CD4-positive, alpha-beta T cell (primary cell): ENCODE measurements at regions not wholly inside any gene's neighbourhood (a gene's known extent, or its start where the extent isn't known, plus 50 kb on each side); places are given as distances from the start of the nearest gene placed in this dataset.

ENCODE experiments used
- ATAC-seq: fragments of 200-7000 bp; cut with Tn5 transposase; one replicate; pipeline ENCODE4 v1.10.0; 2022; ENCODE audit warnings: mild to moderate bottlenecking; ENCODE audit not compliant: poor library complexity
- CTCF ChIA-PET: fragments of 350-600 bp; sonication (Branson Sonifier 250); formaldehyde crosslinking; loops from one replicate; lab custom pipeline; 2021; ENCODE audit warnings: antibody characterized with exemption, inconsistent platforms; lab: Charles Lee
- POLR2A ChIA-PET: fragments of 350-600 bp; sonication (Branson Sonifier 250); formaldehyde crosslinking; loops from one replicate; lab custom pipeline; 2021; ENCODE audit warnings: antibody characterized with exemption, inconsistent platforms; lab: Charles Lee
- DNase-seq, 14 experiments: peaks; one replicate each; pipeline ENCODE4 v3.0.0-alpha.2; 2013 to 2020; ENCODE audit warnings: mixed read lengths in 2 of 14
- H3K27ac ChIP-seq, 2 donors: one replicate each; pipeline versions ENCODE4 v1.5.1 to v1.7.0; 2013; ENCODE audit warnings: low read length in 2 of 2, low read depth in 1 of 2, mild to moderate bottlenecking in 1 of 2
- H3K27me3 ChIP-seq, 2 experiments: 1 replicate in 1 of 2; 2 replicates in 1 of 2; pipeline versions ENCODE4 v1.6.1 to v1.7.0; 2013; ENCODE audit warnings: low read length in 2 of 2, control low read depth in 1 of 2, mild to moderate bottlenecking in 1 of 2, moderate library complexity in 1 of 2; ENCODE audit not compliant: insufficient read depth in 2 of 2, control insufficient read depth in 1 of 2
- H3K36me3 ChIP-seq: one replicate; pipeline ENCODE4 v1.6.1; 2013; ENCODE audit warnings: low read length, control low read depth; ENCODE audit not compliant: insufficient read depth
- H3K4me1 ChIP-seq: one replicate; pipeline ENCODE4 v1.6.1; 2013; ENCODE audit warnings: low read length, control low read depth; ENCODE audit not compliant: insufficient read depth
- H3K4me3 ChIP-seq: one replicate; pipeline ENCODE4 v1.5.1; 2013; ENCODE audit warnings: mild to moderate bottlenecking, low read length, moderate library complexity
- H3K9me3 ChIP-seq, 2 experiments: 1 replicate in 1 of 2; 2 replicates in 1 of 2; pipeline versions ENCODE4 v1.6.1 to v1.7.0; 2013; ENCODE audit warnings: low read length in 2 of 2, mild to moderate bottlenecking in 2 of 2, control low read depth in 1 of 2, moderate library complexity in 1 of 2; ENCODE audit not compliant: control insufficient read depth in 1 of 2, insufficient read depth in 1 of 2
- H3K27ac Mint-ChIP-seq: one replicate; pipeline ENCODE4 v1.8.0; 2020; ENCODE audit warnings: mixed read lengths
- H3K27me3 Mint-ChIP-seq: one replicate; pipeline ENCODE4 v1.8.0; 2021; ENCODE audit warnings: mixed read lengths
- H3K36me3 Mint-ChIP-seq: one replicate; pipeline ENCODE4 v1.8.0; 2021; ENCODE audit warnings: low read depth, mixed read lengths
- H3K4me1 Mint-ChIP-seq: one replicate; pipeline ENCODE4 v1.8.0; 2021; ENCODE audit warnings: low read depth, mixed read lengths
- H3K4me3 Mint-ChIP-seq: one replicate; pipeline ENCODE4 v1.8.0; 2020; ENCODE audit warnings: mild to moderate bottlenecking, mixed read lengths
- H3K9me3 Mint-ChIP-seq: one replicate; pipeline ENCODE4 v1.8.0; 2020; ENCODE audit warnings: mixed read lengths
- intact Hi-C, 2 experiments: fragments of 100-400 bp; cut with DNase I in 1 of 2; cut with micrococcal nuclease in 1 of 2; formaldehyde crosslinking; loops; one replicate each; pipeline versions ENCODE4 v1.15.1 to v1.9.0; 2023 to 2025; cut with DNase I, micrococcal nuclease
- TF ChIP-seq, protein P1 (sequence below): fragments of 200-600 bp; IDR thresholded peaks from one replicate; pipeline ENCODE4 v1.8.0; 2022; ENCODE audit warnings: antibody characterized with exemption, mild to moderate bottlenecking

DNA sequence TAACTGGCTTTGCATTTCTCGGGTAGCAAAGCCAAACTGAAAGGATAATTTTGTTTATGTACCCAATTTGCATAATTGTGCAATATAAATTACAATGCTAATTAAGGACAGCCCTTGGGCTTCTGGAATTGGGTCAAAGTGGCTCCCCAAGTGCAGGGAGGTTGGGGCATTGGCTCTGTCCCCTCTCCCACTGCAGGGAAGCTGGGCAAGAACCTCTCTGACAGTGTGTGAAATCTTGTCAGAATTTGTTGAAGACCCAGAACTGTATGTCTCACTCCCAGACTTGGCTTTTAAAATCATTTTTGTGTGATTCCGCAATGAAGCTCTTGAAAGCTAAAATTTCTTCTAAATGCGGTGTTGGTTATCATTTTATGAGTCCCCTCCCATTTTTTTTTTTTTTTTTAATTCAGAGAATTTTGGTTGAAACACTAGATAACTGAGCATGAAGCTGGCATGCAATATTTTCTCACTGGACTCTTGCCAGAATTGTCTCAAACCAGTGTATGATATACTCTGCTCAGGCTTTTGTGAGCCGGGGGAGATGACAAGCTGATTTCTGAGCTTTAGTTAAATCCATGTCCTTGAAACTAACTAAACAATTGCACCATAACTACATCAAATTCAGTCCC is 878.9 kb upstream of the CXADR start:
- Histone ChIP-seq H3K27me3 (no peaks in the 10 kb centered on the region), H3K9me3 (peaks cover 0 to 3% of the 10 kb centered on the region in 2 experiments), H3K36me3 (no peaks in the 10 kb centered on the region), H3K4me3 (no peak overlapping the region), H3K4me1 (no peaks in the 10 kb centered on the region), H3K27ac (no peak overlapping the region)
- Mint-ChIP-seq H3K9me3 (peaks cover 3% of the 10 kb centered on the region), H3K27me3 (no peaks in the 10 kb centered on the region), H3K36me3 (no peaks in the 10 kb centered on the region), H3K4me3 (no peak overlapping the region), H3K27ac (no peak overlapping the region), H3K4me1 (no peaks in the 10 kb centered on the region)
- ChIA-PET CTCF (no interaction called here), POLR2A (no interaction called here)
- intact Hi-C loops: no loop called here
- TF ChIP-seq, protein P1, sequence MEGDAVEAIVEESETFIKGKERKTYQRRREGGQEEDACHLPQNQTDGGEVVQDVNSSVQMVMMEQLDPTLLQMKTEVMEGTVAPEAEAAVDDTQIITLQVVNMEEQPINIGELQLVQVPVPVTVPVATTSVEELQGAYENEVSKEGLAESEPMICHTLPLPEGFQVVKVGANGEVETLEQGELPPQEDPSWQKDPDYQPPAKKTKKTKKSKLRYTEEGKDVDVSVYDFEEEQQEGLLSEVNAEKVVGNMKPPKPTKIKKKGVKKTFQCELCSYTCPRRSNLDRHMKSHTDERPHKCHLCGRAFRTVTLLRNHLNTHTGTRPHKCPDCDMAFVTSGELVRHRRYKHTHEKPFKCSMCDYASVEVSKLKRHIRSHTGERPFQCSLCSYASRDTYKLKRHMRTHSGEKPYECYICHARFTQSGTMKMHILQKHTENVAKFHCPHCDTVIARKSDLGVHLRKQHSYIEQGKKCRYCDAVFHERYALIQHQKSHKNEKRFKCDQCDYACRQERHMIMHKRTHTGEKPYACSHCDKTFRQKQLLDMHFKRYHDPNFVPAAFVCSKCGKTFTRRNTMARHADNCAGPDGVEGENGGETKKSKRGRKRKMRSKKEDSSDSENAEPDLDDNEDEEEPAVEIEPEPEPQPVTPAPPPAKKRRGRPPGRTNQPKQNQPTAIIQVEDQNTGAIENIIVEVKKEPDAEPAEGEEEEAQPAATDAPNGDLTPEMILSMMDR: no peak
- DNase-seq (no peak), ATAC-seq (no peak)

DNA sequence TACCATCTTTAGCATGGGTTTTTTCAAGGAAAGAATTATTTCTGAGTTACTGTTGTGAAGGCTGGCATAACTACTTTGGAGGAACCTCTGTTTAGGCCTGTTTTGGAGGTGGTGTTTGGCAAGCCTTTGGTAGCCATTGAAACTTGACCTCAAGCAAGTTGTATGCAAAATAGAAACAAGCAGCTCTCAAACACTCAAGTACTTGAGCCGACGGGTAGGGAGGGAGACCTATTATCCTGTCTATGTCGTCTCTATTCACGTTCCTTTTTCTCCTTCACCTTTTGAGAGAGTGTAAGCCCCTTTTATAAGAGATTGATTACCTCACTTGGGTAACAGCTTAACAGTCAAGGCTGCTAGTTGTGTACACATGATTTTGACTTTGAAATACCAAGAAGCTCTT is 878.3 kb upstream of the CXADR start:
- no peak for DNase-seq
- TF ChIP-seq, protein P1: no peak
- H3K36me3 ChIP-seq: no peaks in the 10 kb centered on the region
- H3K27ac ChIP-seq: no peak overlapping the region
- H3K4me1 ChIP-seq: no peaks in the 10 kb centered on the region
- H3K27me3 ChIP-seq: no peaks in the 10 kb centered on the region
- ChIA-PET POLR2A (no interaction called here), CTCF (no interaction called here)
- H3K36me3 Mint-ChIP-seq: no peaks in the 10 kb centered on the region
- no peaks in the 10 kb centered on the region for H3K27me3 Mint-ChIP-seq
- H3K27ac Mint-ChIP-seq: no peak overlapping the region
- intact Hi-C loops: no loop called here
- H3K9me3 Mint-ChIP-seq: peaks cover 6% of the 10 kb centered on the region
- H3K4me1 Mint-ChIP-seq: no peaks in the 10 kb centered on the region
- no peak for ATAC-seq
- H3K9me3 ChIP-seq: peaks cover 0 to 3% of the 10 kb centered on the region in 2 experiments
- no peak overlapping the region for H3K4me3 ChIP-seq
- H3K4me3 Mint-ChIP-seq: no peak overlapping the region

DNA sequence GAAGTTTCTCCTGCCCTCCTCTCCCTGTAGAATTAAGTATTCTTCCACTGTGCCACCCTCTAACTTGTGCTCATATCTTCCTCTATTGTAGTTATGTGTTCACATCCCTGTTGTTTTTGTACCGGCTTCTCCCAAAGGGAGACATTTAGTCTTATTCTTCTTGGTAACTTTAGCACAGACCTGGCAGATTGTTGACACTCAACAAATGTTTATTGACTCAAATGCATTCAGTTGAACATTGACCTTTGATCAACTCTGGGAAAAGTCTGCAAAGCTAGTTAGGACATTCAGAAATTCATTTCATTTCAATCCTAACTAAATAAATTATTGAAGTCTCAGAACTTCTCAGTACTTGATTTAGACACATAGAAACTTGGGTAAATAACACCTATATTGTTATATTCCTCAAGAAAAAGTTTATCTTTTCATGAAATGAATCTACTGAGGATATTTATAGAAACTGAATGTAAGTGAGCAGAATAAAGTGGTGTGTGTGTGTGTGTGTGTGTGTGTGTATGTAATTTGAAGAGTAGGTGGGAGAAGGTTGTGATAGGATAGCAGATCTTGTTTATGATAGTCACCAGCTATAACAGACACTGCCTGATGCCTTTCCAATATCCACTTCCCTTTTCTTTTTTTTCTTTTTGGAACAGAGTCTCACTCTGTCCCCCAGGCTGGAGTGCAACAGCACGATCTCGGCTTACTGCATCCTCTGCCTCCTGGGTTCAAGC is 872.4 kb upstream of the CXADR start:
- H3K36me3 ChIP-seq: no peaks in the 10 kb centered on the region
- ChIA-PET CTCF (no interaction called here), POLR2A (no interaction called here)
- no peak overlapping the region for H3K27ac ChIP-seq
- no peak overlapping the region for H3K27ac Mint-ChIP-seq
- no peaks in the 10 kb centered on the region for H3K4me1 ChIP-seq
- H3K36me3 Mint-ChIP-seq: no peaks in the 10 kb centered on the region
- H3K4me1 Mint-ChIP-seq: no peaks in the 10 kb centered on the region
- ATAC-seq (no peak), DNase-seq (no peak)
- no peak overlapping the region for H3K4me3 Mint-ChIP-seq
- H3K27me3 Mint-ChIP-seq: no peaks in the 10 kb centered on the region
- H3K4me3 ChIP-seq: no peak overlapping the region
- TF ChIP-seq, protein P1: no peak
- H3K27me3 ChIP-seq: no peaks in the 10 kb centered on the region
- H3K9me3 Mint-ChIP-seq: peaks cover 8% of the 10 kb centered on the region
- peaks cover 0 to 3% of the 10 kb centered on the region in 2 experiments for H3K9me3 ChIP-seq
- intact Hi-C loops: no loop called here
